ENCODE measurements at regions not wholly inside any gene's neighbourhood (a gene's known extent, or its start where the extent isn't known, plus 50 kb on each side); places are given as distances from the start of the nearest gene placed in this dataset.
"Not testable (repeated sequence)": the region's sequence is repeated elsewhere in the genome, so short reads cannot be mapped to it uniquely, and the experiment has no call there.

- H3K27ac Mint-ChIP-seq = peak overlapping the region; percentile 61
- H3K4me3 Mint-ChIP-seq = no peak overlapping the region
- no peak for DNase-seq
- intact Hi-C loops (cut with micrococcal nuclease) = loop anchor here (1.0 to 5.0 kb wide), 4 partner anchors 28 to 594 kb away; no protein-coding TSS in a partner anchor
- CTCF ChIA-PET = interaction anchor here (1.3 kb wide), 1 partner anchor 46 kb away, joined by 3 read pairs; no protein-coding TSS in a partner anchor
- H3K9me3 Mint-ChIP-seq = peaks cover 10% of the 10 kb centered on the region
- H3K36me3 Mint-ChIP-seq = peaks cover 8% of the 10 kb centered on the region
- H3K4me1 Mint-ChIP-seq (ENCODE audit: low read depth) = peaks cover 27% of the 10 kb centered on the region
- H3K27me3 Mint-ChIP-seq = peaks cover 1% of the 10 kb centered on the region
- POLR2A ChIA-PET = no interaction called here
These were observed 78.7 kb downstream of the GCNT4 start for GRCh38 chr5:74973694-74974093.

GRCh38 chr5:74971947-74972460 is 80.4 kb downstream of the GCNT4 start:
- intact Hi-C loops (cut with micrococcal nuclease) = loop anchor here (5.0 kb wide), 1 partner anchor 595 kb away; no protein-coding TSS in a partner anchor
- Mint-ChIP-seq H3K27me3 (peaks cover 1% of the 10 kb centered on the region), H3K4me1 (ENCODE audit: low read depth) (peaks cover 22% of the 10 kb centered on the region), H3K27ac (no peak overlapping the region), H3K36me3 (peaks cover 8% of the 10 kb centered on the region), H3K9me3 (peaks cover 10% of the 10 kb centered on the region), H3K4me3 (no peak overlapping the region)
- POLR2A ChIA-PET = no interaction called here
- CTCF ChIA-PET = no interaction called here
- DNase-seq = no peak

DNA sequence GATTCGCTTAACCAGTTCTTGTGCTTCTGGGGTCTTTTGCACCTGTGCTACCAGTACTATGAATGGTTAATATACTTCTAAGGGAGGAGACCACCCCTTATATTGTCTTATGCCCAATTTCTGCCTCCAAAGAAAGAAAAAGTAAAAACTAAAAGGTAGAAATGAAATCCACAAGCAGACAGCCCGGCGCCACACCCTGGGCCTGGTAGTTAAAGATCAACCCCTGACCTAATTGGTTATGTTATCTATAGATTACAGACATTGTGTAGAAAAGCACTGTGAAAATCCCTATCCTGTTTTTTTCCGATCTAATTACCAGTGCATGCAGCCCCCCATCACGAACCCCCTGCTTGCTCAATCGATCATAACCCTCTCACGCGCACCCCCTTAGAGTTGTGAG is 81.5 kb downstream of the GCNT4 start:
- H3K4me3 Mint-ChIP-seq, H3K27me3 Mint-ChIP-seq: not testable (repeated sequence)

DNA sequence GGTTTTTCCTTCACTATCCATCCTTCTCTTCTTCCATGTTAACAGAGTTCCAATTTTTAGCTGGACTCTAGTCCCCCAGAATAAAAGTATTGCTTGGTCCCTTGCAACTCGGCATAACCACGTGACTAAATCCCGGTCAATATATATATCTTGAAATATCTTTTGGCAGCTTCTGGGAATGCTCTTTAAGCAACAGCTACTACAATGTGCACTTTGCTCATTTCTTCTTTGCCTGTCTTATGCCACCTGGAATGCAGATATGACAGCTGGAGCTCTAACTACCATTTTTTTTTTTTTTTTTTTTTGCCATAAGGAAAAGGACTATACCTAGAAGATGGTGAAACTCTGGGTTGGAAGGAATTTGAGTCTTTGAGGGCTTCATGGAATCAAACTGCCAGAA is 82.6 kb downstream of the GCNT4 start:
- DNase-seq = no peak
- peaks cover 3% of the 10 kb centered on the region for H3K9me3 Mint-ChIP-seq
- H3K4me3 Mint-ChIP-seq = no peak overlapping the region
- peaks cover 12% of the 10 kb centered on the region for H3K4me1 Mint-ChIP-seq (ENCODE audit: low read depth)
- CTCF ChIA-PET = interaction anchor here (0.7 to 1.5 kb wide), 2 partner anchors 13 to 80 kb away, joined by 3 to 4 read pairs; no protein-coding TSS in a partner anchor
- no peak overlapping the region for H3K27ac Mint-ChIP-seq
- no peaks in the 10 kb centered on the region for H3K36me3 Mint-ChIP-seq
- peaks cover 2% of the 10 kb centered on the region for H3K27me3 Mint-ChIP-seq
- intact Hi-C loops (cut with micrococcal nuclease) = loop anchor here (5.0 kb wide), 1 partner anchor 598 kb away; no protein-coding TSS in a partner anchor
- POLR2A ChIA-PET = no interaction called here

More for the DNA sequence above, 81.5 kb downstream of the GCNT4 start:
- intact Hi-C loops (cut with micrococcal nuclease) = loop anchor here (5.0 kb wide), 1 partner anchor 596 kb away; no protein-coding TSS in a partner anchor
- H3K4me1 Mint-ChIP-seq (ENCODE audit: low read depth) = peaks cover 22% of the 10 kb centered on the region
- H3K27ac Mint-ChIP-seq, DNase-seq, H3K9me3 Mint-ChIP-seq, CTCF ChIA-PET, H3K36me3 Mint-ChIP-seq, POLR2A ChIA-PET: not testable (repeated sequence)

DNA sequence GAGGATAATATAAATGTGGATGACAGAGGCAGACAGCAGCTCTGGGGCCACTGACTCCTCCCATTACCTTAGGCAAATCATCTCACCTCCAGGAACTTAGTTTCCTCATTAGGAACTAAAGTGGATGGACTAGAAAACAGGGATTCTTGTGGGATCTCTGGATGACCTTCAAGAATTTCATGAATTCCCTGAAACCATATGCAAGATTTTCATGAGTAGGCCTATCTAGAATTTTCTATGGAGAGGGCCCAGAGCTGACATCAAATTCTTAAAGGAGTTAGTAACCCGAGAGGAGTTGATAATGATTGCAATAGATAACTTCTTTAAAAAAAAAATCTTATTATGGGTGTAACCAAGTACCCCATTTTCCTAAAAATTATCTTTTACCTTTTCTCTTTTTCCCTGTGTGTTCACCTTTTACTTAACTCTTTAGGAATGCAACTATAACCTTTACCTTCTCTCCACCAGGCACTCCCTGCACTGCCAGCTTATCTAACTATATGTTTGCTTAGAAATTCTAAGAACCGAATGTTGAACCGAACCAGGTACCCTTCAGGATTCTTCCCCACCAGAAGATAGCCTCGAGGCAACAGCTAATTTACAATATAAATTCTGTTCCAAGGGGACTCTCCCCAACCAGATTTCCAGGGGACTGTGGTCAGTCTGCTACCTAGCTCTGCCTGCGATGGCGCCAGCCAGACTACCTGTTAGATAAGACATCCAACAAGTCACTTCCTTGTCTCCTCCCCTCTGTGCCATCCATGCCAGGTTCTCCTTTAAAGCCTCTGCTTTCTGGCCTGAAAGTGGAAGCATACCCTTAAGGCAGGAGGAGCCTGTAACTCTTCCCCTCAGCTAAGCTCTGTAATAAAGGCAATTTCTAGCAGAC is 86.0 kb downstream of the GCNT4 start:
- intact Hi-C loops (cut with micrococcal nuclease) = no loop called here
- Mint-ChIP-seq H3K9me3 (no peaks in the 10 kb centered on the region), H3K4me1 (ENCODE audit: low read depth) (no peaks in the 10 kb centered on the region), H3K27ac (no peak overlapping the region), H3K27me3 (peaks cover 6% of the 10 kb centered on the region), H3K36me3 (no peaks in the 10 kb centered on the region), H3K4me3 (no peak overlapping the region)
- DNase-seq = no peak
- ChIA-PET POLR2A (no interaction called here), CTCF (interaction anchor here (0.8 kb wide), 1 partner anchor 32 kb away, joined by 3 read pairs; no protein-coding TSS in a partner anchor)

DNA sequence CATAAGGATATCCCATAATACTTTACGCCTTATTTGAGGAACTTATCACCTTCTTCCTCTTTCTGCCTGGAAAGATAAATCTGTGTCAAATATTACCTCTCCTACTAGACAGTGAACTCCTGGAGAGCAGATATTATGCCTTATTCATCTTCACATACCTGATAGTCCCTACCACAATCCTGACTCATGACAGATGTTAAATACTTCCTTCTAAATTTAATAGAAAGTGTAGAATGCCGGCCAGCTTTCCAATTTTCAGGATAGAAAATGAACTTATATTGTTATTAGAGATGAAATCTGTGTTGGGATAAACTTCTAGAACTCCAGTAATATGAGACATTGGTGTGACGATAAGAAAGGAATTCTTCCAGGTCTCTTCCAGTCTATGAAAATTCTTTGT is 89.0 kb downstream of the GCNT4 start:
- ChIA-PET POLR2A (no interaction called here), CTCF (no interaction called here)
- DNase-seq = no peak
- H3K27ac Mint-ChIP-seq = no peak overlapping the region
- H3K27me3 Mint-ChIP-seq = peaks cover 6% of the 10 kb centered on the region
- H3K4me1 Mint-ChIP-seq (ENCODE audit: low read depth) = no peaks in the 10 kb centered on the region
- H3K4me3 Mint-ChIP-seq = no peak overlapping the region
- H3K36me3 Mint-ChIP-seq = no peaks in the 10 kb centered on the region
- no peaks in the 10 kb centered on the region for H3K9me3 Mint-ChIP-seq
- intact Hi-C loops (cut with micrococcal nuclease) = no loop called here

DNA sequence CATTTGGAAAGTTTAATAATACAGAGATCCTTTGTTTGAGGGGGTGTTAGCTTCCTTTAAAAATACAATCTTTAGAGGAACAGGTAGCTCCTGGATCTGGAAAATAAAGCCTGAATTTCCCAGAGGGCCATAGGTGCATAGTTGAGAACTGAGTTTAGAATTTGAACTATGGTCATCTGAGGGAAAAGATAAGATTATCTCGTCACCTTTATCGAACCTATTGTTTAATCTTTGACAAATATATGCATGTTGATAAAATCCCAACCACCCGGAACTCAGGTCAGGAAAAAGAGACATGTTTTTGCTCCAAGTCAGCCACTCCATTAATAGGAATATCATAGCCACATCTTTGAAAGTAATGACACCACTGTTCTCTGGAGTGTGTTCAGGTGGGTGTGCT is 91.7 kb upstream of the FAM169A start:
- intact Hi-C loops (cut with micrococcal nuclease) = no loop called here
- peaks cover 3% of the 10 kb centered on the region for H3K27me3 Mint-ChIP-seq
- ChIA-PET POLR2A (no interaction called here), CTCF (no interaction called here)
- no peaks in the 10 kb centered on the region for H3K9me3 Mint-ChIP-seq
- H3K36me3 Mint-ChIP-seq = no peaks in the 10 kb centered on the region
- DNase-seq = no peak
- no peak overlapping the region for H3K27ac Mint-ChIP-seq
- H3K4me3 Mint-ChIP-seq = no peak overlapping the region
- H3K4me1 Mint-ChIP-seq (ENCODE audit: low read depth) = no peaks in the 10 kb centered on the region

DNA sequence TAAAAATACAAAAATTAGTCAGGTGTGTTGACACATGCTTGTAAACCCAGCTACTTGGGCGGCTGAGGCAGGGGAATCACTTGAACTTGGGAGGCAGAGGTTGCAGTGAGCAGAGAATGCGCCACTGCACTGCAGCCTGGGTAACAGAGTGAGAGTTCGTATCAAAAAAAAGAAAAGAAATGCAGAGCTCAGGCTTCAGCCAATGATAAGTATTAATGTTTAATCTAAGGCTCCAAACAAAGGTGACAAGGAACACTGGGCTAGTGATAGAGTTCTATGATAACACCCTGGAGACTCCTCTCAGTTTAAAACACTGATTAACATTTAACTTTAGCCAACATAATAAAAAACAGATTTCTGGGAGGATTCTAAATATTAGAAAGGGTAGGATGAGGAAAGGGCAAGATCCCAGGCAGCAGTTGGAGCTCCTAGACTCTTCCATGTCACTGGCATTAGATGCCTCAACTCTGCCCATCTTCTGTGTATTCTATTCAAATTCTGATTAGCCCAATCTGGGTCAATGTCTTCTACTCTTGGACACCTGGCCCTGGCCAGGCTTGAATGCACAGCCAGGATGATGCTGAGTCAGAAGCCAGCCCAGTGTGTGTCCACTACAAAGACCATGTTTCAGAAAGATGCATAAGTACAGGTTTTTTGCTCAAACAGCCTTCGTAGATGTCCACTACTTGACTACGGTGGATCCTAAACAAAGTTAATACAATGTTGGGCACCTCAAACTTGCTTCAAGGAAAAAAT is 91.0 kb upstream of the FAM169A start:
- no peaks in the 10 kb centered on the region for H3K36me3 Mint-ChIP-seq
- no peaks in the 10 kb centered on the region for H3K4me1 Mint-ChIP-seq (ENCODE audit: low read depth)
- no peak overlapping the region for H3K4me3 Mint-ChIP-seq
- ChIA-PET POLR2A (no interaction called here), CTCF (interaction anchor here (1.6 kb wide), 1 partner anchor 12 kb away, joined by 4 read pairs; no protein-coding TSS in a partner anchor)
- no peak overlapping the region for H3K27ac Mint-ChIP-seq
- H3K27me3 Mint-ChIP-seq = peaks cover 3% of the 10 kb centered on the region
- intact Hi-C loops (cut with micrococcal nuclease) = no loop called here
- no peaks in the 10 kb centered on the region for H3K9me3 Mint-ChIP-seq
- no peak for DNase-seq

GRCh38 chr5:74956278-74956677 is 90.1 kb upstream of the FAM169A start:
- Mint-ChIP-seq H3K4me3 (no peak overlapping the region), H3K4me1 (ENCODE audit: low read depth) (no peaks in the 10 kb centered on the region), H3K27ac (no peak overlapping the region), H3K36me3 (no peaks in the 10 kb centered on the region), H3K9me3 (no peaks in the 10 kb centered on the region), H3K27me3 (no peaks in the 10 kb centered on the region)
- no peak for DNase-seq
- ChIA-PET CTCF (interaction anchor here (1.1 to 1.6 kb wide), 2 partner anchors 13 to 37 kb away, joined by 3 to 4 read pairs; no protein-coding TSS in a partner anchor), POLR2A (no interaction called here)
- intact Hi-C loops (cut with micrococcal nuclease) = no loop called here

GRCh38 chr5:74954919-74955318 is 88.7 kb upstream of the FAM169A start:
- Mint-ChIP-seq H3K4me3 (no peak overlapping the region), H3K4me1 (ENCODE audit: low read depth) (no peaks in the 10 kb centered on the region), H3K36me3 (no peaks in the 10 kb centered on the region), H3K9me3 (no peaks in the 10 kb centered on the region), H3K27me3 (no peaks in the 10 kb centered on the region), H3K27ac (no peak overlapping the region)
- ChIA-PET CTCF (no interaction called here), POLR2A (no interaction called here)
- DNase-seq = no peak
- intact Hi-C loops (cut with micrococcal nuclease) = no loop called here

DNA sequence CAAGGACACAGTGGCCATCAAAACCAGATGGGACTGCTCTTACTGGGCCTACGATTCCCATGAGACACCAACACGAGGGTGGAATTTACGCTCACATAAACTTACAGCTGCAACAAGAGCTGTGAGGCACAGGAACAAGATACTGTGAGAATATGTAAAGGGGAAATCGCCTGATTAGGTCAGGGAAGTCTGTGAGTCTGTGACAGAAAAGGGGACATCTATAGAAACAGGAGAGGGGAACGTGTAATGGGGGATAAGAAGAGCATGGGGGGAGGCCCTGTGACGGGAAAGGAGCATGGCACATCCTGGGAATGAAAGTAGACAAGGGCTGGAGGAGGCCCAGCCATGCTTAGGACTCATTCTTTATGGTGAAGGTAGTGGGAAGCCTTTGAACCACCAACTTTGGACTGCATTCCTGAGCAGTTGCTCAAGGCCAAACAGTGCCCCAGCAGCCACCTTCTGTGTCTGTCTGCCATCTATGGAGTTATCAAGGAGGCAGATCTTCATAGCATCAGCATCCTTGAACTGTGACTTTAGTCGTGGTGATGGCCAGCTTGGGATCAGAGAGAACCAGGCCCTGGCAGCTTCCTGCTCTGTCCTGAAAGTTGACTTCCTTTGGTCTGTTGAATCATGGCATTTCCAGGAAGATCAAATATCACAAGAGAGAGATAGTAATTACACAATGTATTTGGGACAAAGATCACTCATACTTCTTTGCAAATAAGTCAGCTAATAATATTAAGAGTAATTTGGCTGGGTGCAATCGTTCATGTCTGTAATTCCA is 87.9 kb upstream of the FAM169A start:
- H3K27ac Mint-ChIP-seq = no peak overlapping the region
- DNase-seq = no peak
- POLR2A ChIA-PET = no interaction called here
- no peaks in the 10 kb centered on the region for H3K27me3 Mint-ChIP-seq
- H3K36me3 Mint-ChIP-seq = no peaks in the 10 kb centered on the region
- no peak overlapping the region for H3K4me3 Mint-ChIP-seq
- no peaks in the 10 kb centered on the region for H3K4me1 Mint-ChIP-seq (ENCODE audit: low read depth)
- CTCF ChIA-PET = no interaction called here
- no peaks in the 10 kb centered on the region for H3K9me3 Mint-ChIP-seq
- intact Hi-C loops (cut with micrococcal nuclease) = no loop called here

DNA sequence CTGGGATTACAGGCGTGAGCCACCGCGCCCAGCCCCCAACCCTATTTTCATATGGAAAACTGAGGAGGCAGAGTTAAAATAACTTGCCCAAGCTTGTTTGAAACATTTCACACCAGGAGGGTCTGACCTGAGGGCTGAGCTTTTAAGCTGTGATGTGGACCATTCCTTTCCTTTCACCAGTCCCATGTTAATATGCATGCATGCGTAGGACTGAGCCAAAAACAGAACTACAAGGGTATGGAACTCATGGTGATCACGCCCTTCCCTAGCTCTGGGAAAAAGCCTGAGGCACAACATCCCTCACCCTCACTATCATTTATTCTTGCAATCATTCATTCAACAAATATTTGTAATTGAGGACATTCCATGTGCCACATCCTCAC is 87.4 kb upstream of the FAM169A start:
- H3K27ac Mint-ChIP-seq = no peak overlapping the region
- no peak for DNase-seq
- no peaks in the 10 kb centered on the region for H3K4me1 Mint-ChIP-seq (ENCODE audit: low read depth)
- no peaks in the 10 kb centered on the region for H3K36me3 Mint-ChIP-seq
- ChIA-PET CTCF (interaction anchor here (0.6 kb wide), 1 partner anchor 837 kb away, joined by 3 read pairs; no protein-coding TSS in a partner anchor), POLR2A (no interaction called here)
- no peaks in the 10 kb centered on the region for H3K9me3 Mint-ChIP-seq
- intact Hi-C loops (cut with micrococcal nuclease) = no loop called here
- no peaks in the 10 kb centered on the region for H3K27me3 Mint-ChIP-seq
- no peak overlapping the region for H3K4me3 Mint-ChIP-seq

Measured in activated CD4-positive, alpha-beta memory T cell treated with anti-CD3 and anti-CD28 coated beads for 36 hours (primary cell).